MV-4-11 (cell line): ENCODE measurements at regions not wholly inside any gene's neighbourhood (a gene's known extent, or its start where the extent isn't known, plus 50 kb on each side); places are given as distances from the start of the nearest gene placed in this dataset.
A peak's percentile ranks its signal among the peaks of the same experiment; 100 is the strongest.
"Not testable (repeated sequence)": the region's sequence is repeated elsewhere in the genome, so short reads cannot be mapped to it uniquely, and the experiment has no call there.

ENCODE experiments used
- DNase-seq: peaks from one replicate; lab custom pipeline; 2025; lab: John Stamatoyannopoulos, UW

DNA sequence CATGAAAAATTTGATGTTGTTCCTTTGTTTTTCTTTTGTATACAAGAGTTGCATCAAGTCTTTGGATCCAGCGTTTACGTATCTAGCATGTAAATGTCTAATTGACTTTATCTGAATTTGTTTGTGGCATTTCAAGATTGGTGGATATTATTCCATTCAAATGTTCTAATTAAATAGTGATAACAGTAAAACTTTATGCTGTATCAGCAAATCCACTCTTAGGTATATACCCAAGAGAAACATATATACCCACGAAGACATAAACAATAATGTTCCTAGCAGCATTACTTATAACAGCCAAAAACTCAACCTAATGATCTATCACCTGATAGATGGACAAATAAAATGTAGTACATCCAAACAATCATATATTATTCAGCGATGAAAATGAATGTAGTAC, 579.4 kb upstream of the LRATD1 start:
- no peak for DNase-seq

DNA sequence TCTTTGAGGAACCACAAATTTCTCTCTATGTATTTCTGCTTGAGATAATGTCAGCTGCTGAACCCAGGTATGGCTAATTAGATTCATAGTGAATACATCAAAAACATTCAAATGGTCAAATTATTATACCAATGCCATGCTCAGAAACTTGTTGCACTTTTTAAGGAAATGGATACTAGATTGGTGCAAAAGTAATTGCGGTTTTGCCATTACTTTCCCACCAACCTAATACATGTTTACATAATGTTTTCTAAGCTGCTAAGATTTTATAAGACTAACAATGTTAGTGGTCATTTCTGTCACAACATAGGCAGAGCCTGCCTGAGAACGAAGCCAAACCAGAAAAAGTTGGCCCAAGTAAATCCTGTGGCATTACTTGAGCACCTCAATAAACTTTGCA, 568.2 kb upstream of the LRATD1 start:
- no peak for DNase-seq

DNA sequence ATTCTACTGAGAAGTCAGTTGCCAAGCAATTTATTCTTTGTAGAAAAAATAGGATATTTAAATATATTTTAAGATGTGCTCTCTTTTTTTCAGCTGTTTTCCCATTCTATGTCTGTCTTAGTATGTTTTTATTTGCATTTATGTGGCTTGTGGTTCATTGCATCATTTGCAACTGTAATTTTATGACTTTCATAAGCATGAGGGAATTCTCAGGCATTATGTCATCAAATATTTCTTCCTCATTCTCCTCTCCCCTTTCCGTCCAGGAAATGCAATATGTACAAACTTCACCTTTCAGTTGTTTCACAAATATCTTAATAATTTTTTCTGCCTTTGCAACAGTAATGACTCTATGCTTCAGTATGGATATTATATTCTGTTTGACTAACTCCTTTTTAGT, 560.2 kb upstream of the LRATD1 start:
- DNase-seq: peak; percentile 76

DNA sequence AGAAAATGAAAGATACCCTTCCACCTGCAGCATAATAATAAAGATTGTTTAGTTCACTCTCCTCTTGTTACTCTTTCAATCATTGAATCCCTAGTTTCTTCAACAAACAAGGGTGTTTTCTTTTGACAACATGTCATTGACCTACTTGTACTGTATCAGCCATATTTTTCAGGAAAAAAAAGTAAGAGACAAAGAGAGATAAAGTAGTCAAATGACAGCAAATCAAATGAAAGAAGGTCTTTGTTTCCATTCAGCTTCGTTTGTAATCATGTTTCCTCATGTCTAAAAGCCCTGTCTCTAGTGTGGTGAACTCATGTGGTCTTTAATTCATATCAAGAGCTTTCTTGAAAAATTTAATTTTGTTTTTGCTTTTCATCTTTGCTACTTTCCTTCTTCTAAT, 557.8 kb upstream of the LRATD1 start:
- DNase-seq: no peak

DNA sequence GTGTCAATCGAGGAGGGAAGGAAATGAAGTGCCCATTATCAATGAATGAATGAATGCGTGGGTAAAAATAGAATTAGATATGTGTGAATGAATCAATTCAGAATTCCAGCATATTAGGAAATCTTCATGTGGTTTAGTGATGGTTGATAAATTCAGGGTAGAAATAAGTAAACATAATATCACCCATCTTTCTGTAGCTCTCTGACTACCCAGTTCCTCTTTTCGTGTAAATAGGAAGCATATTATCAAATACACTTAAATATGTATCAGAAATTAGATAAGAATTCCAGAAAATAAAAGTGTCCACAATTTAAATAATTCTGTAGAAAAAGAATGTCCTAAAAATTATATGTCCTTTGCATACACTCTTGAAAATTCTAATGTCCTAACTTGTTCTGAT, 552.9 kb upstream of the LRATD1 start:
- no peak for DNase-seq

DNA sequence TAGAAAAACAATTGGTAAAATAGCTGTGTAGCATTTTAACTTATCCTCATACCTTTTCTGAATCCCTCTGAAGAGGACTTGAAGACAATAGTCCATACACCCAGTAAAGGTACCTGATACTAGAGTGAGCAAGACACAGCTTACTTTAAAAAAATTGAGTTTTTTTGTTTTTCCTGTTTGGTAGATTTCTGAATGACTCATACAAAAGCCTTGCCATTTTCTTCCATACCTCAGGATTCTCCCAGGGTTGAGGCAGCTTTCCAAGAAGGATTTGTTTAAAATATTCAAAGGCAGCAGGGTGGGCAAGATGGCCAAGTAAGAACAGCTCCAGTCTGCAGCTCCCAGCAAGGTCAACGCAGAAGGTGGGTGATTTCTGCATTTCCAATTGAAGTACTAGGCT, 551.0 kb upstream of the LRATD1 start:
- DNase-seq: no peak

DNA sequence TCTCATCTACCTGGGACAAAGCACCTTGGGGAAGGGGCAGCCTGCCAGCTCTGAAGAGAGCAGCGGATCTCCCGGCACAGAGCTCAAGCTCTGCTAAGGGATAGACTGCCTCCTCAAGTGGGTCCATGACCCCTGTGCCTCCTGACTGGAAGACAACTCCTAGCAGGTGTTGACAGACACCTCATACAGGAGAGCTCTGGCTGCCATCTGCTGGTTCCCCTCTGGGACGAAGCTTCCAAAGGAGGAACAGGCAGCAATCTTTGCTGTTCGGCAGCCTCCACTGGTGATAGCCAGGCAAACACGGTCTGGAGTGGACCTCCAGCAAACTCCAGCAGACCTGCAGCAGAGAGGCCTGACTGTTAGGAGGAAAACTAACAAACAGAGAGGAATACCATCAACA, 549.9 kb upstream of the LRATD1 start:
- no peak for DNase-seq

DNA sequence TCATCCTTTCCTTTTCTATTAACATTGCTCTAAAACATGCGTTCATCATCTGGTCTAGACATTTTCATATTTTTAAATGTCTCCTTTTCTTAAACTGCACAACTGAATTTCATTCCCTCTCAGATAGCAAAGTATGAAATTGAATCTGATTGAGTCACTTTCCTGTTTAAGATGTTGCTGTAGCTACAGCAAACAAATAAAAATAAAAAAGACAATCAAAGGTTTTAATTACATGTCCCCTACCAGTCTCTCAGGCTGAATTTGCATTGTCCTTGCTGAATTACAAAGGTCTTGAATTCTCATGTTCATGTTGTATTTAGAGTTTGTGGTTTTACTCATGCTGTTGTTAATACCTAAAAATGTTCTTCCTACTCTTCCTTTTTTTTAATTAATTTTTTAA, 537.9 kb upstream of the LRATD1 start:
- DNase-seq: no peak

DNA sequence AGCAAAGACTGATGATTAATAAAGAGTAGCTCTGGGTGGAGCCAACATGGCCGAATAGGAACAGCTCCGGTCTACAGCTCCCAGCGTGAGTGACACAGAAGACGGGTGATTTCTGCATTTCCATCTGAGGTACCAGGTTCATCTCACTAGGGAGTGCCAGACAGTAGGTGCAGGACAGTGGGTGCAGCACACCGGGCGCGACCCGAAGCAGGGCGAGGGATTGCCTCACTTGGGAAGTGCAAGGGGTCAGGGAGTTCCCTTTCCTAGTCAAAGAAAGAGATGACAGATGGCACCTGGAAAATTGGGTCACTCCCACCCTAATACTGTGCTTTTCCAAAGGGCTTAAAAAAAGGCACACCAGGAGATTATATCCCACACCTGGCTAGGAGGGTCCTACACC, 533.4 kb upstream of the LRATD1 start:
- not testable (repeated sequence) for DNase-seq

DNA sequence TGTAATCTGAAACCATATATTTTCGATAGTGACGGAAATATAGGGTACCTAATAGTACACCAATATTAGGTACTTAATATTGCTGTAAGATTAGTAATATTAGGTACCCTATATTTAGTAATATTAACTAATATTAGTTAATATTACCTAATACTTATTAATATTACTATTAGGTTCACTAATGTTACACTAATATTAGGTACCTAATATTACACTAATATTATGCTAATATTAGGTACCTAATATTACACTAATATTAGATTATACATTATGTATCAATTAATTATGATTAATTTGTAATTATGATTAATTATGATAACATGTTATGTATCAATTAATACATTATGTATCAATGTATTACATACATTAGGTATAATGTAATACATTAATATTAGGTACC, 518.2 kb upstream of the LRATD1 start:
- DNase-seq: no peak

DNA sequence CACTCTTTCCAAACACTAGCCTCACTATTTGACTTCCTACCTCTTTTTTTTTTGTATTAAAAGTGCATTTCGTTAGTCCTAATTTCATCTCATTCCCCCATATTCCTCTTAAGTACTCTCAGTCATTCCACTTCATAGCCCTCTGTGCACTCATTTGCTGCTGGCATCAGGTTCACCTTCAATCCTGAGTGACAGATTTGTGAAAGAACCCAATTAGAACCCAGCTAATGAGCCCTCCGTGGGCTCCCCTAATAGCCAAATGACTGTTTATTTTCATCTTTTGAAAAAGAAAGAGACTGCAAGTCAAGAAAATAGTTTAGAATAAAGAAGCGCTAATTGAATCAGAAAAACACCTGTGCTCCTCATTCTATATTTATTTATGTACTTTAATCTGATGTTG, 512.1 kb upstream of the LRATD1 start:
- DNase-seq: no peak

DNA sequence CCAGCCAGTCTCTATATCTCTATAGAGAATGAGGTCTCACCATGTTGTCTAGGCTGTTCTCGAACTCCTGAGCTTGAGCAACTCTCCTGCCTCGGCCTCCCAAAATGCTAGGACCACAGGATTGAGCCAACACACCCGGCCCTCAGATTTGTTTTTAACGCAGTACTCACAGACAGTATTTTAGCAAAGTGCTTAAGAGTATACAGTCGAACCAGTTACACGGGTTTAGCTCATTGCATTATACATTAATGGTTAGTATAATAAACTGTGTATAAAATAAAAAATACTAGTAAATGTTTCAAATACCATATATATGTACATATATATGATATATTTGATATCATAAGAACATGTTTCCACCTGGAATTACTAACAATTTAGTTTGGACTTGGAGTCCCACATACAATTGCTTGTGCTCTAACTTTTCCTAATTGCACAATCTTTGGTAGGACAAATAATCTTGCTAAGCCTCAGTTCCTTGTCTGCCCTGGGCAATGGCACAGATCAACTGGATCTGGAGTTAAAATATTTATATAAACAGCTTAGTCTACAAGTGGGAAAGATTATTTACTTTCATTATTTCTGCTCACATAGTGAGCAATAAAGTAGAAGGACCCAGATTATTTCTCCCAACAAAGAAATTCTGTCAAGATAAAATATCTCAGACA, 508.9 kb upstream of the LRATD1 start:
- no peak for DNase-seq

DNA sequence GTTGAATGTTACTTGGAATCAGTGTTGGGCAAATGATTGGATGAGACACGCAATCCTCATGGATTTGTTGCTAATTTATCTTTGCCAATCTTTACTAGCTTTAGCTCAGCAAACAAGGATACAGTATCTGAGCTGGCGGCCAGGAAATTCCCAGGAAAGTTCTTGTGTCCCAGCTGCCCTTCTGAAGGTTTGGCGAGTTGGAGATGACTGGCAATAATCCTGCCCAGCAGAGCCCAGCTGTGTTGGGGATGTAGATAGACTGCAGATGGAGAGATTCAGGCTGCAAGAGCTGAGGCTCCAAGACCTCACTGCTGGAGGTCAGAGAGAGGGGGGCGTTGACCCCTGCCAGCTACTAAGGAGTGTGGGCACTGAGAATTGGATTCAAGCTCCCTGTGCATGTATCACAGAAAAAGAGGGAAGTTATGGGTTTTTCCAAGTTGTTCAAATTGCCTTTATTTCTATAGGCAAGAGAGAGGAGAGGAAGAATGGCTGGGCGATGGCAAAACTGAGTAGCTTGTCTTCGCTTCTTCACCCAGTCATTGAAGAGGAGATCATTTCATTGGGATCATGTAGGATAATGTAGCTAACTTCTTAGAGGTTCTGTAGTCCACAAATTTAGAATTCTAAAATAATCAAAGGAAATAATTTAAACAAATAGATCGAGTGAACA, 506.8 kb upstream of the LRATD1 start:
- DNase-seq: no peak

DNA sequence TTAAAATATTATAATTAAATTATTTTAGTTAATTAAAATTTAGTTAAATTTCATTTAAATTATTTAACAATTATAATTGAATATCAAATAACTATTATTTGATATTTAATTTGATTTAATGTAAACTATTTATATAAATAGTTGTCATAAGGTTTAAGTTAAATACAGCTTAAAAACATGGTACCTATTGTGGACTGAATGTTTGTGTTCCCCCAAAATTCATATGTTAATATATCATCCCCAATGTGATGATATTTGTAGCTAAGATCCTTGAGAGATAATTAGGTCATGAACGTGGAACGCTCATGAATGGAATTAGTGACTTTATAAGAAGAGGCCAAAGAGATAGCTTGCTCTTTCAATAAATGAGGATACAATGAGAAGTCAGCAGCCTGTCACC, 505.7 kb upstream of the LRATD1 start:
- DNase-seq: no peak

DNA sequence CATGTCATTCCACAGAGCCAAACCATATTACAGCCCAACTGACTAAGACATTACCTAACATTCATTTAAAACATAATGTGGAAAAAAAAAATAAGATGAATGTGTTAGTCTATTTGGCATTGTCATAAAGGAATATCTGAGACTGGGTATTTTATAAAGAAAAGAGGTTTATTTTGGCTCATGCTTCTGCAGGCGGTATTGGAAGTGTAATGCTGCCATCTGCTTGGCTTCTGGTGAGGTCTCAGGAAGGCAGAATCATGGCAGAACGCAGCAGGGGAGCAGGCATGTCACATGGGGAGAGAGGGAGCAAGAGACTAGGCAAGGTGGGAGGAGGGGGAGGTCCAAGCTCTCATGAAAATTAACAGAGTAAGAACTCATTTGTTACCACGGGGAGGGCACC, 504.8 kb upstream of the LRATD1 start:
- DNase-seq: no peak

DNA sequence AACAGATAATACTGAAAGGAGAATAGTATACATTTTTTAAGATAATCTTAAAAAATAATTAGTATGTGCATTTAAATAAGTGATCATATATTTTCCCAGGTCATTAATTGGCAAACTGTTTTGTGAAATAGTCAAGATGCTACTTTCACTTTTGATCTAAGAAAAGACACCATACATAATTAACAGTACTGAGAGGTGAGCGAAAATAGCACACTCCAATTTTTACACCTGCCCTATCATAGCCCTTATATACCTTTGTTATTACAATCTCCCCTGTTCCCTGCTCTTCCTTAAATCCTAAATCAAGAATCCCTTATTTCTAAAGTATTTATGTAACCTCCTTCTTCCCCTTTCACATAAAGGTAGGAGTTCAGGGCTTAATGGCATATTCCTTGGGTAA, 500.1 kb upstream of the LRATD1 start:
- no peak for DNase-seq

DNA sequence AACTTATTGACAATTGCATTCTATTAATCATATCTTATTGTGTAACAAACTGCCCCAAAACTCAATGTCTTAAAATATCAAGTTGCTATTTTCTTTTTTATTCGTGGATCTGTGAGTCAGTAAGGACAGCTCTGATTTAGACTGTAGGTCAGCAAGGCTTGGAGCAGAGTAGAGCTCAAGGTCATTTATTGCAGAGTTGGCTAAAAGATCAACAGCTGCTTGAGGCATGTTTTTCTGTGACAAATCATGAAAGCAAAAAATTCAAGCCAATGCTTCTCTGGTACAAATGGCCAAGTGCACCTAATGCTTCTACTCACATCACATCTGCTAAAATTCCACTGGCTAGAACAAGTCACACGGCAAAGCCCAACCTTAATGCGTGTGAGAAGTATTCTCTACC, 497.7 kb upstream of the LRATD1 start:
- DNase-seq: no peak

DNA sequence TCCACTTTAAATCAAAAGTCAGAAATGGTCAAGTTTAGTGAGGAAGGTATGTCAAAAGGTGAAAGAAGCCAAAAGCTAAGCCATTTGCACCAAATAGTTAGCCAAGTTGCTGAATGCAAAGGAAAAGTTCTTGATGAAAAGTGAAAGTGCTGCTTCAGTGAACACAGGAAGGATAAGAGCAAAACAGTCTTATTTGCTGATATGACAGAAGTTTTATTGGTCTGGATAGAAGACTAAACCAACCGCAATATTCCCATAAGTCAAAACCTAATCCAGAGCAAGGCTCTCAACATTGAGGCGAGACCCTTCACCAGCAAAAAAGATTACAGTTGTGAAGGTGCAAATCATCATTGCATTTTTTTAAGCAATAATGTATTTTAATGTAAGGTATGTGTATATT, 496.5 kb upstream of the LRATD1 start:
- no peak for DNase-seq

DNA sequence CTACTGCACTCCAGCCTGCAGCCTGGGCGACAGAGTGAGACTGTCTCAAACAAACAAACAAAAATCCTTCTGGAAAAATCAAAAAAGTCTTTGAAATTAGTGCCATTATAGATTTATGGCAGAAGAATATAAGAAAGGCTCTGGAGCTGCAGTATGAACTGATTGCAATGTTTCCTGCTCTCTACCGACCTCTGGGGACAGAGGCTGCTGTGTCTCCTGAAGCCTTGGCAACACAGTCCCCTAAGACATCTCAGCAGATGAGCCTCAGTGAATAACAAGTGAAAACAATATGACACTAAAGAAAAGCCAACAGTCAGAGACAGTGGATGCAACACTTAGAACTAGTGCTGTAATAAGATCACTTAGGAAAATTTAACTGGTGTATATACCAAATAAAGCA, 494.9 kb upstream of the LRATD1 start:
- DNase-seq: no peak

DNA sequence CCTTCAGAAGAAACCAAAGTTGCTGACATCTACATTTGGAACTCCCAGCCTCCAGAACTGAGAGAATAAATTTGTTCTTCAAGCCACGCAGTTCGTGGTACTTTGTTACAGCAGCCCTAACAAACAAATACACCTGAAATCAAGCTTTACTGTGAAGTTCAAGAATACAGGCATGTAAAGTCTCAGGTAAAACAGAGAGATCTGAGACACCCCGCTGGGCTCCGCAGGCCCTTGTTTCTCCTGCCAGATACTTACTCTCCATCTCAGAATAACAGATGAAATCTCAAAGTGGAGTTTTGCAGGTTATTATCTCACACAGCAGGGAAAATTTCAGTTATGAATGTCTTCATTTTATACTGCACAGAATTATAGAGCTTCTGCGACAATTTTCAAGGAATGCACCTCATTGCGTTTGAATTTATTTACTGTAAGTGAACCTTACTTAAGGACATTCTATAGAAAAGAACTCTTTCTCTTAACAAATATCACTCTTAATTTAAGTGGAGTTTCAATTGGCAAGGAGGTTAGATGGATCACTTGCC, 492.4 kb upstream of the LRATD1 start:
- DNase-seq: no peak

DNA sequence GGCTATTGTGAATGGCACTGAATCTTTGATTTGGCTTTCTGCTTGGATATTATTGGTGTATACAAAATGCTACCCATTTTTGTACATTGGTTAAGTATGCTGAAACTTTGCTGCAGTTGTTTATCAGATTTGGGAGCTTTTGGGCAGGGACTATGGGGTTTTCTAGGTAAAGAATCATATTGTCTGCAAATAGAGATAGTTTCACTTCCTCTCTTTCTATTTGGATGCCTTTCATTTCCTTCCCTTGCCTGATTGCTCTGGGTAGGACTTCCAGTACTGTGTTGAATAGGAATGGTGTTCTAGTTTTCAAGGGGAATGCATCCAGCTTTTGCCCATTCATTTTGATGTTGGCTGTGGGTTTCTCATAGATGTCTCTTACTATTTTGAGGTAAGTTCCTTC, 489.1 kb upstream of the LRATD1 start:
- peak; percentile 65 for DNase-seq

DNA sequence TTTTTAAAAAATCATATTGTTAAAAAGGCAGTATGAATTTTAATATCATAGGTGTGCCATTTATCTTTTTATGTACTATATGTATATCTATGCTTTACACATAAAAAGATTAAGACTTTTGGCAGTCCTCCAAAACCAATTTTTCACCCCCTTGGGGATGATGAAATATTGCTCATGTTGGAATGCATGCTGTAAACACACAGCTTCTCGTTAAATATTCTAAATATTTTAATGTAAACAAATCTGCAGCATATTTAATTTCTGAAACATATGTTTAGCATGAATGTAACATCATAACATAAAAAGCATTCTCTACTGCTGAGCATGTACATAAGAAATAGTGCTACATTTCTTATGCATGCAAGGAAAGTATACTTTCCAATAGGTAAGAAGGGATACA, 484.3 kb upstream of the LRATD1 start:
- no peak for DNase-seq

DNA sequence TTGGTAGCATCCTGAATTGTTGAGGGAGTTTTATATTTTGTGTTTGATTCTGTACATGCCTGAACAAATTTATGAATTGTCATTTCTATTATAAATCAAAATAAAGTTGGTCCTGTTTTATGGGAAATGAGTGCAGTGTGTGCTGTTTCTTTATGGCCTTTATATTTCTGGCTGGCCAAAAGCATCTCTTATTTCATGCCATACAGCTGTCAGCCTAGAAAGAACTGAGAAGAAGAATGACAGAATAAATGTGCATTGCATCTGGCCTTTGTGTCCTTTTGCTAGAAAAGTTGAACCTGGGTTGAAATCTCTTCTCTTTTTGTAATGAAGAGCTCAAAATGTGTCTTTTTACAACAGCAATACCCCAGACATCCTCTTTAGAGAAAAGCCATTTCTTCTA, 474.7 kb upstream of the LRATD1 start:
- no peak for DNase-seq

DNA sequence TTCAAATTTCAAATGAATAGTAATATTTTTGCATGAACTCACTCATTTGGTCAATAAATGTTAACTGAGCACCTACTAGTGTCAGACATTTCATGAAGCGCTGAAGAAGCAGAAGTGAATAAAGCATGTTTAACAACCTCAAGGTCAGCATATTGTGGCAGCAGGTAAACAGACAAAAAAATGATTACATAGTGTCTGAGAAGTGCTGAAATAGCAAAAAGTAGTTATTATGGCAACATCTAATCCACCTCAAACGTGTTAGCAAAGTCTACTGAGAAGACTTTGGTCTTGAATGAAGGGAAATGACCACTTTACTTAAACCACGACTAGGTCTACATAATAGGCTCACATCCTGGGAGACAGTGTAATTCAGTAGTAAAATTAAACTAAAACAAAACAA, 452.2 kb upstream of the LRATD1 start:
- DNase-seq: no peak
